Cardiac muscle cell (in vitro differentiated cells and primary cell): ENCODE measurements at regions not wholly inside any gene's neighbourhood (a gene's known extent, or its start where the extent isn't known, plus 50 kb on each side); places are given as distances from the start of the nearest gene placed in this dataset.

Source experiments
- DNase-seq, 2 donors: peaks; one replicate each; pipeline versions ENCODE4 v3.0.0 to v3.0.0-alpha.2; 2010 to 2017; ENCODE audit warnings: low read depth in 1 of 2, low spot score in 1 of 2
- H3K27ac ChIP-seq: fragments of 200-600 bp; sonication (generic); 2 replicates; pipeline ENCODE4 v1.5.1; 2016
- H3K27me3 ChIP-seq: fragments of 200-600 bp; sonication (generic); 2 replicates; pipeline ENCODE4 v1.6.0; 2016; ENCODE audit warnings: control low read depth
- H3K36me3 ChIP-seq: fragments of 200-600 bp; sonication (generic); 2 replicates; pipeline ENCODE4 v1.5.1; 2016; ENCODE audit warnings: control low read depth
- H3K4me1 ChIP-seq: fragments of 200-600 bp; sonication (generic); 2 replicates; pipeline ENCODE4 v1.8.1; 2017; ENCODE audit warnings: low read depth, mild to moderate bottlenecking, mixed run types
- H3K4me3 ChIP-seq: fragments of 200-600 bp; sonication (generic); 2 replicates; pipeline ENCODE4 v1.5.1; 2016; ENCODE audit warnings: mild to moderate bottlenecking
- H3K9me3 ChIP-seq: fragments of 200-600 bp; sonication (generic); 2 replicates; pipeline ENCODE4 v1.5.1; 2017; ENCODE audit warnings: low read depth, mild to moderate bottlenecking, control low read depth
- TF ChIP-seq, protein P1 (sequence below): IDR thresholded peaks from 2 replicates; pipeline ENCODE4 v1.5.1; 2012; ENCODE audit warnings: low read depth, mild to moderate bottlenecking, low read length

DNA sequence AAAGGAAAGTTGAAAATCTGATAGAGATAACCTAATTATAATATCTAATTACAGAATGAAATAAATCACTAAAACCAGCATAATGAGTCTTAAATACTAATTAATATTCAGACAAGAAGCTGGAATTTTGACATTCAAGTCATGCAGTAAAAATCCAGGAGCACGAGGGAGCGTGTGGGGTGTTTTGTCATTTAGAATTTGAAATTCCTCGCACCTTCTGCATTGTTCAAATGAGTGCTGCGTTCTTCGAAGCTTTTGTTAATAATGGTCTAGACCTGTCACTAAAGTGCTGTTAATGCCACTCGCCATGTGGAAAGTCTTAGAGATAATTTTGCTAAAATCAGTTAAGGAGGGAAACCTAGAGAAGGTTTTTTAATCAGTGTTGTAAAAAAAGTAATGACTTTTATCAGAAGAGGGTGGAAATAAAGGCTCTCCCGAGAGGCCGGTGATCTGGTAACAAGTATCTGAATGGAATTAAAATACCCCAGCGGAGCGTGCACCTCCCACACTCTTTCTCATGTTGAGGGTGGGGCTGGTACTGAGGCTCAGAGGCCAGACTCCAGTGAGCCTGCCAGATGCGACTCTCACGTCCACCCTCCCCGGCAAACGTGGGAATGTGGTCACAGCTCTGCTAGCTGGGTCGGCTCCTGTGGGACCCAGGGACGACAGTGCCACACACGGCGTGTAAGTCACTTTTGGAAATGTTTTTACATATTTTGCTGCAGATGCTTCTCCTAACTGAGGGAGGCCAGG, 69.4 kb upstream of the MYT1L start:
- Histone ChIP-seq H3K27ac (no peak overlapping the region), H3K4me1 (no peaks in the 10 kb centered on the region), H3K36me3 (no peaks in the 10 kb centered on the region), H3K4me3 (no peak overlapping the region), H3K27me3 (no peaks in the 10 kb centered on the region), H3K9me3 (no peaks in the 10 kb centered on the region)
- TF ChIP-seq, protein P1, sequence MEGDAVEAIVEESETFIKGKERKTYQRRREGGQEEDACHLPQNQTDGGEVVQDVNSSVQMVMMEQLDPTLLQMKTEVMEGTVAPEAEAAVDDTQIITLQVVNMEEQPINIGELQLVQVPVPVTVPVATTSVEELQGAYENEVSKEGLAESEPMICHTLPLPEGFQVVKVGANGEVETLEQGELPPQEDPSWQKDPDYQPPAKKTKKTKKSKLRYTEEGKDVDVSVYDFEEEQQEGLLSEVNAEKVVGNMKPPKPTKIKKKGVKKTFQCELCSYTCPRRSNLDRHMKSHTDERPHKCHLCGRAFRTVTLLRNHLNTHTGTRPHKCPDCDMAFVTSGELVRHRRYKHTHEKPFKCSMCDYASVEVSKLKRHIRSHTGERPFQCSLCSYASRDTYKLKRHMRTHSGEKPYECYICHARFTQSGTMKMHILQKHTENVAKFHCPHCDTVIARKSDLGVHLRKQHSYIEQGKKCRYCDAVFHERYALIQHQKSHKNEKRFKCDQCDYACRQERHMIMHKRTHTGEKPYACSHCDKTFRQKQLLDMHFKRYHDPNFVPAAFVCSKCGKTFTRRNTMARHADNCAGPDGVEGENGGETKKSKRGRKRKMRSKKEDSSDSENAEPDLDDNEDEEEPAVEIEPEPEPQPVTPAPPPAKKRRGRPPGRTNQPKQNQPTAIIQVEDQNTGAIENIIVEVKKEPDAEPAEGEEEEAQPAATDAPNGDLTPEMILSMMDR: no peak
- DNase-seq: no peak

DNA sequence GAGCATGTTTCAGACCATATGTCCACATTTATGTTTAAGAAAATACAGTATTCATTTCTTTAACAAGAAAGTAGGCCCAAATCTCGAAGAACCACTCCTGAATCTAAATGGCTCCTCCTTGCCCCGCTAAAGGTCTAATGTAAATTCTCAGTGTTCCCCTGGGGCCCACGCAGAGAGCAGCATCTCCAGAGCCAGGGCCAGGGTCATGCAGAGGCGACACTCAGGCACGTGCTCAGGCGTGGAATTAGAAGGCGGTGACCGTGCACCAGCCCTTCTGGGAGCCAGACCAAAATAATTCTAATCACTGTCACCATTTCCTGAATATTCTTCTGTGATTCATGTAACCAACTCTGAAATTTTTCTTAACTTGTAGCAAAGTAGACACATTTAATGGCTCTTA, 68.3 kb upstream of the MYT1L start:
- Histone ChIP-seq H3K36me3 (no peaks in the 10 kb centered on the region), H3K27ac (no peak overlapping the region), H3K9me3 (no peaks in the 10 kb centered on the region), H3K27me3 (no peaks in the 10 kb centered on the region), H3K4me3 (no peak overlapping the region), H3K4me1 (no peaks in the 10 kb centered on the region)
- DNase-seq: no peak
- TF ChIP-seq, protein P1: no peak

DNA sequence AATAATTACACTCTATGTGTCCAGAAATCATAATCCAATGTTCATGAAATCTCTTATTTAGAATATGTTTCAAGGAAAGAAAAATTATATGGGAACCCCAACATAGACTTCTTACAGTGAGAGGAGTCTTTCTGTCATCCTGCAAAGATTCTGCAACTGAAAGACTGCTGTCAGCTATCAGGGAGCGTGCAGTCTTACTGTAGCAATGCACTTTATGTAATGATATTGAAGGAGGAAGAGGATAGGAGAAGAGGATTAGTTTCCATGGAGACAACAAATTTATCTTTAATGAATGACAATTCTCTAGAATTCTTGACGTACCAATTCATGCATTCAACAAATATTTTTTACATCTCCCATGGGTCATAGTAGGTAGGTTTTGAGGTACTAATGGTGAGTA, 61.3 kb upstream of the MYT1L start:
- no peak overlapping the region for H3K4me3 ChIP-seq
- no peak for DNase-seq
- H3K27me3 ChIP-seq: no peaks in the 10 kb centered on the region
- no peaks in the 10 kb centered on the region for H3K36me3 ChIP-seq
- H3K4me1 ChIP-seq: no peaks in the 10 kb centered on the region
- TF ChIP-seq, protein P1: no peak
- no peak overlapping the region for H3K27ac ChIP-seq
- no peaks in the 10 kb centered on the region for H3K9me3 ChIP-seq

DNA sequence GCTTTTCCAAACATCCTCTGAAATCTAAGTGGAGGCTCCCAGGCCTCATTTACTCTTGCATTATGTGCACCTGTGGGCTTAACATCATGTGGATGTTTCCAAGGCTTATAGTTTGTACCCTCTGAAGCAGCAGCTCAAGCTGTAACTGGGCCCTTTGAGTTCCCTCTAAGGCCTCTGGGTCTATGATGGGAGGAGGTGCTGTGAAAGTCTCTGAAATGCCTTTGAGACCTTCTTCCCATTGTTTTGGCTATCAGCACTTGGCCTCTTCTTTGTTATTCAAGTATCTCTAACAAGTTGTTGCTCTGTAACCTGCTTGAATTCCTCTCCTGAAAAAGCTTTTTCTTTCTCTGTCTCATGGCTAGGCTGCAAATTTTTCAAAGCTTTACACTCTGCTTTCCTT, 58.1 kb upstream of the MYT1L start:
- Histone ChIP-seq H3K27me3 (no peaks in the 10 kb centered on the region), H3K4me3 (no peak overlapping the region), H3K27ac (no peak overlapping the region), H3K9me3 (no peaks in the 10 kb centered on the region), H3K4me1 (no peaks in the 10 kb centered on the region), H3K36me3 (no peaks in the 10 kb centered on the region)
- no peak for DNase-seq
- TF ChIP-seq, protein P1: no peak
